H9 (cell line): ENCODE measurements at regions not wholly inside any gene's neighbourhood (a gene's known extent, or its start where the extent isn't known, plus 50 kb on each side); places are given as distances from the start of the nearest gene placed in this dataset.

Experiments used
- DNase-seq: peaks from one replicate; pipeline ENCODE4 v3.0.0-alpha.2; 2017
- H2AFZ ChIP-seq: one replicate; pipeline ENCODE4 v1.6.1; 2013; ENCODE audit warnings: mild to moderate bottlenecking, low read length, control low read depth, moderate library complexity
- H2AK5ac ChIP-seq: 2 replicates; pipeline ENCODE4 v1.6.1; 2013; ENCODE audit warnings: low read length, control low read depth, mixed read lengths; ENCODE audit not compliant: insufficient read length
- H2BK120ac ChIP-seq: one replicate; pipeline ENCODE4 v1.6.1; 2013; ENCODE audit warnings: low read depth, mild to moderate bottlenecking, low read length, control low read depth, inconsistent platforms; ENCODE audit not compliant: poor library complexity, severe bottlenecking
- H2BK12ac ChIP-seq: 2 replicates; pipeline ENCODE4 v1.6.1; 2013; ENCODE audit warnings: low read length, control low read depth, mixed read lengths, low read depth; ENCODE audit not compliant: insufficient read length
- H2BK15ac ChIP-seq: 2 replicates; pipeline ENCODE4 v1.6.1; 2013; ENCODE audit warnings: low read depth, low read length, control low read depth
- H2BK20ac ChIP-seq: one replicate; pipeline ENCODE4 v1.6.1; 2013; ENCODE audit warnings: low read depth, mild to moderate bottlenecking, low read length, control low read depth, inconsistent platforms; ENCODE audit not compliant: poor library complexity, severe bottlenecking
- H2BK5ac ChIP-seq: 2 replicates; pipeline ENCODE4 v1.6.1; 2013; ENCODE audit warnings: low read length, control low read depth, mixed read lengths; ENCODE audit not compliant: insufficient read length
- H3K14ac ChIP-seq: 2 replicates; pipeline ENCODE4 v1.6.1; 2013; ENCODE audit warnings: low read length, control low read depth; ENCODE audit not compliant: insufficient read depth
- H3K18ac ChIP-seq: 2 replicates; pipeline ENCODE4 v1.6.1; 2013; ENCODE audit warnings: low read depth, mild to moderate bottlenecking, mixed read lengths, low read length, control low read depth; ENCODE audit not compliant: insufficient read length
- H3K23ac ChIP-seq: 2 replicates; pipeline ENCODE4 v1.6.1; 2013; ENCODE audit warnings: low read length, control low read depth, mixed read lengths, low read depth; ENCODE audit not compliant: insufficient read length
- H3K23me2 ChIP-seq: 2 replicates; pipeline ENCODE4 v1.6.1; 2013; ENCODE audit warnings: low read depth, mild to moderate bottlenecking, mixed read lengths, low read length, control low read depth; ENCODE audit not compliant: insufficient read length, poor library complexity, severe bottlenecking
- H3K27ac ChIP-seq: 2 replicates; pipeline ENCODE4 v1.5.1; 2013; ENCODE audit warnings: low read length, control low read depth, mixed read lengths, low read depth; ENCODE audit not compliant: insufficient read length
- H3K27me3 ChIP-seq: 2 replicates; pipeline ENCODE4 v1.6.1; 2013; ENCODE audit warnings: low read length, control low read depth, inconsistent platforms; ENCODE audit not compliant: insufficient read depth
- H3K4ac ChIP-seq: 2 replicates; pipeline ENCODE4 v1.6.1; 2013; ENCODE audit warnings: low read depth, mild to moderate bottlenecking, control low read depth, inconsistent platforms, low read length, moderate library complexity
- H3K4me1 ChIP-seq: 2 replicates; pipeline ENCODE4 v1.6.1; 2013; ENCODE audit warnings: low read length, control low read depth, inconsistent platforms; ENCODE audit not compliant: insufficient read depth
- H3K4me2 ChIP-seq: 2 replicates; pipeline ENCODE4 v1.6.1; 2013; ENCODE audit warnings: low read length, control low read depth, mixed read lengths; ENCODE audit not compliant: insufficient read length, insufficient read depth
- H3K56ac ChIP-seq: 2 replicates; pipeline ENCODE4 v1.6.1; 2013; ENCODE audit warnings: low read depth, mild to moderate bottlenecking, mixed read lengths, low read length, control low read depth; ENCODE audit not compliant: insufficient read length
- H3K79me1 ChIP-seq: 2 replicates; pipeline ENCODE4 v1.6.1; 2013; ENCODE audit warnings: low read depth, mild to moderate bottlenecking, moderate library complexity, low read length, control low read depth, inconsistent platforms; ENCODE audit not compliant: insufficient read depth, poor library complexity, severe bottlenecking
- H3K79me2 ChIP-seq: 2 replicates; pipeline ENCODE4 v1.6.1; 2013; ENCODE audit warnings: low read length, control low read depth, inconsistent platforms; ENCODE audit not compliant: insufficient read depth
- H3K9ac ChIP-seq: 2 replicates; pipeline ENCODE4 v1.6.1; 2013; ENCODE audit warnings: low read length, control low read depth, mixed read lengths; ENCODE audit not compliant: insufficient read length; ENCODE audit errors: extremely low read depth
- H3K9me3 ChIP-seq: one replicate; pipeline ENCODE4 v1.6.1; 2013; ENCODE audit warnings: low read depth, low read length, inconsistent platforms; ENCODE audit not compliant: control insufficient read depth
- H3T11ph ChIP-seq: one replicate; pipeline ENCODE4 v1.6.1; 2013; ENCODE audit warnings: mild to moderate bottlenecking, low read length, control low read depth, inconsistent platforms
- H4K20me1 ChIP-seq: one replicate; pipeline ENCODE4 v1.6.1; 2013; ENCODE audit not compliant: control insufficient read depth, insufficient read length, insufficient read depth
- H4K5ac ChIP-seq: 2 replicates; pipeline ENCODE4 v1.6.1; 2013; ENCODE audit warnings: low read depth, mild to moderate bottlenecking, mixed read lengths, low read length, control low read depth; ENCODE audit not compliant: insufficient read length
- H4K8ac ChIP-seq: replicated peaks from 2 replicates; pipeline ENCODE4 v1.6.1; 2013; ENCODE audit warnings: low read length, control low read depth, mixed read lengths, low read depth; ENCODE audit not compliant: insufficient read length
- H4K91ac ChIP-seq: 2 replicates; pipeline ENCODE4 v1.6.1; 2013; ENCODE audit warnings: low read depth, mild to moderate bottlenecking, moderate library complexity, mixed read lengths, low read length, control low read depth; ENCODE audit not compliant: insufficient read length
- H3K27ac Mint-ChIP-seq, 3 experiments: 2 replicates in 2 of 3; 3 replicates in 1 of 3; pipeline ENCODE4 v1.8.0; 2020 to 2021; ENCODE audit warnings: mixed read lengths in 3 of 3, mild to moderate bottlenecking in 1 of 3, moderate library complexity in 1 of 3
- H3K27me3 Mint-ChIP-seq: 2 replicates; pipeline ENCODE4 v1.8.0; 2021; ENCODE audit warnings: low read depth, mild to moderate bottlenecking, moderate library complexity, mixed read lengths
- H3K36me3 Mint-ChIP-seq, 3 experiments: 2 replicates in 2 of 3; 3 replicates in 1 of 3; pipeline ENCODE4 v1.8.0; 2020 to 2021; ENCODE audit warnings: low read depth in 3 of 3, mixed read lengths in 3 of 3; ENCODE audit not compliant: insufficient read depth in 1 of 3
- H3K4me1 Mint-ChIP-seq, 2 experiments: 2 replicates each; pipeline ENCODE4 v1.8.0; 2020; ENCODE audit warnings: mixed read lengths in 2 of 2
- H3K4me3 Mint-ChIP-seq, 2 experiments: 2 replicates in 1 of 2; 3 replicates in 1 of 2; pipeline ENCODE4 v1.8.0; 2020 to 2021; ENCODE audit warnings: mild to moderate bottlenecking in 2 of 2, mixed read lengths in 2 of 2, moderate library complexity in 1 of 2
- H3K9me3 Mint-ChIP-seq, 2 experiments: 2 replicates in 1 of 2; 3 replicates in 1 of 2; pipeline ENCODE4 v1.8.0; 2020; ENCODE audit warnings: mild to moderate bottlenecking in 2 of 2, mixed read lengths in 2 of 2, moderate library complexity in 1 of 2
- CTCF ChIP-seq: fragments of 200-600 bp; sonication (generic); conservative IDR thresholded peaks from 3 replicates; pipeline ENCODE4 v1.8.0; 2021; ENCODE audit warnings: antibody characterized with exemption, mild to moderate bottlenecking
- WGBS: extraction: QIAGEN DNeasy Blood & Tissue Kit; methylation state at CpG from one replicate; pipeline ENCODE4 v1.1.7; 2013; ENCODE audit warnings: missing lambda C conversion rate, low lambda C conversion rate, mixed read lengths; ENCODE audit not compliant: insufficient read length; ENCODE audit errors: extremely low coverage; 5-methylcytosine and 5-hydroxymethylcytosine counted together

GRCh38 chr3:153856932-153857331, 264.3 kb upstream of the ARHGEF26 start:
- no peak overlapping the region for H3K9ac ChIP-seq
- H3K18ac ChIP-seq: no peak overlapping the region
- H3K23me2 ChIP-seq: no peaks in the 10 kb centered on the region
- Mint-ChIP-seq H3K4me3 (no peak overlapping the region), H3K9me3 (peaks cover 0 to 3% of the 10 kb centered on the region in 2 experiments; a peak in 3 of 5 replicates), H3K27ac (no peak overlapping the region), H3K4me1 (peaks cover 15 to 21% of the 10 kb centered on the region in 2 experiments), H3K27me3 (no peaks in the 10 kb centered on the region), H3K36me3 (no peaks in the 10 kb centered on the region)
- H2BK20ac ChIP-seq: no peak overlapping the region
- H3K4me1 ChIP-seq: peaks cover 5% of the 10 kb centered on the region; the same call in 1 of the 2 replicates
- H2BK5ac ChIP-seq: no peak overlapping the region
- no peak overlapping the region for H4K8ac ChIP-seq
- H2AK5ac ChIP-seq: no peak overlapping the region
- H3K4me2 ChIP-seq: no peak overlapping the region
- H3K79me1 ChIP-seq: no peaks in the 10 kb centered on the region
- H3K14ac ChIP-seq: no peak overlapping the region
- TF ChIP-seq CTCF: no peak
- no peak overlapping the region for H3K56ac ChIP-seq
- no peak overlapping the region for H2BK15ac ChIP-seq
- H4K20me1 ChIP-seq: no peaks in the 10 kb centered on the region
- no peak overlapping the region for H3K27ac ChIP-seq
- H3T11ph ChIP-seq: no peak overlapping the region
- no peak overlapping the region for H3K4ac ChIP-seq
- no peaks in the 10 kb centered on the region for H3K9me3 ChIP-seq
- no peaks in the 10 kb centered on the region for H3K27me3 ChIP-seq
- WGBS: no CpG with 5 or more reads among the region's 1 CpG
- no peak overlapping the region for H4K91ac ChIP-seq
- H2AFZ ChIP-seq: peak overlapping the region; percentile 42
- no peak overlapping the region for H3K23ac ChIP-seq
- H4K5ac ChIP-seq: no peak overlapping the region
- no peak overlapping the region for H2BK12ac ChIP-seq
- H3K79me2 ChIP-seq: no peaks in the 10 kb centered on the region
- no peak for DNase-seq
- no peak overlapping the region for H2BK120ac ChIP-seq
